GM12875 (cell line): ENCODE measurements at regions not wholly inside any gene's neighbourhood (a gene's known extent, or its start where the extent isn't known, plus 50 kb on each side); places are given as distances from the start of the nearest gene placed in this dataset.

Experiments used
- H3K4me3 ChIP-seq: one replicate; pipeline ENCODE4 v1.5.1; 2011; ENCODE audit warnings: low read depth, low read length, control low read depth
- CTCF ChIP-seq: IDR thresholded peaks from 2 replicates; pipeline ENCODE4 v1.5.1; 2011; ENCODE audit warnings: low read depth, mild to moderate bottlenecking, control low read depth, inconsistent platforms, low read length, moderate library complexity, borderline replicate concordance; ENCODE audit not compliant: insufficient read depth

- H3K4me3 ChIP-seq: no peak overlapping the region
- no peak for TF ChIP-seq CTCF
These were observed 274.2 kb downstream of the CDH26 start for GRCh38 chr20:60232380-60232779.

GRCh38 chr20:60233018-60233630 is 274.9 kb downstream of the CDH26 start:
- no peak overlapping the region for H3K4me3 ChIP-seq
- no peak for TF ChIP-seq CTCF

- no peak for TF ChIP-seq CTCF
- no peak overlapping the region for H3K4me3 ChIP-seq
These were observed 278.4 kb downstream of the CDH26 start for GRCh38 chr20:60236613-60237012.

GRCh38 chr20:60237981-60238380 is 279.8 kb downstream of the CDH26 start:
- H3K4me3 ChIP-seq: no peak overlapping the region
- TF ChIP-seq CTCF: no peak

- no peak overlapping the region for H3K4me3 ChIP-seq
- no peak for TF ChIP-seq CTCF
These were observed 280.9 kb downstream of the CDH26 start for GRCh38 chr20:60238992-60239660.

- TF ChIP-seq CTCF: no peak
- no peak overlapping the region for H3K4me3 ChIP-seq
These were observed 281.7 kb downstream of the CDH26 start for GRCh38 chr20:60239956-60240355.

- no peak overlapping the region for H3K4me3 ChIP-seq
- TF ChIP-seq CTCF: no peak
These were observed 282.2 kb downstream of the CDH26 start for GRCh38 chr20:60240415-60240814.
